ENCODE measurements at regions not wholly inside any gene's neighbourhood (a gene's known extent, or its start where the extent isn't known, plus 50 kb on each side); places are given as distances from the start of the nearest gene placed in this dataset.
A peak's percentile ranks its signal among the peaks of the same experiment; 100 is the strongest.

- intact Hi-C loops (cut with DNase I, micrococcal nuclease): loop anchor here (1.0 to 10.0 kb wide), 4 partner anchors 127 to 1679 kb away; no protein-coding TSS in a partner anchor
- Histone ChIP-seq H3K36me3 (ENCODE audit: insufficient read depth, low read length) (no peaks in the 10 kb centered on the region), H3K4me3 (ENCODE audit: low read length) (no peak overlapping the region), H3K27me3 (ENCODE audit: control insufficient read depth in 1 of 2, insufficient read depth in 2 of 2, low read length in 2 of 2) (no peaks in the 10 kb centered on the region), H3K9me3 (ENCODE audit: control insufficient read depth in 1 of 2, insufficient read depth in 1 of 2, low read length in 2 of 2) (no peaks in the 10 kb centered on the region), H3K4me1 (ENCODE audit: insufficient read depth, low read length) (no peaks in the 10 kb centered on the region), H3K27ac (ENCODE audit: low read depth in 1 of 2, low read length in 2 of 2) (no peak overlapping the region)
- no peak for TF ChIP-seq CTCF (IDR thresholded peaks at IDR 0.05)
- CTCF ChIA-PET: interaction anchor here (1.2 kb wide), 1 partner anchor 120 kb away, joined by 5 read pairs; no protein-coding TSS in a partner anchor
- Mint-ChIP-seq H3K36me3 (ENCODE audit: low read depth) (no peaks in the 10 kb centered on the region), H3K4me3 (no peak overlapping the region), H3K9me3 (no peaks in the 10 kb centered on the region), H3K4me1 (ENCODE audit: low read depth) (no peaks in the 10 kb centered on the region), H3K27ac (no peak overlapping the region), H3K27me3 (no peaks in the 10 kb centered on the region)
- DNase-seq (no peak), ATAC-seq (ENCODE audit: poor library complexity) (no peak)
- POLR2A ChIA-PET: no interaction called here
Measured at GRCh38 chr6:85355816-85356215, 94.1 kb upstream of the NT5E start.

DNA sequence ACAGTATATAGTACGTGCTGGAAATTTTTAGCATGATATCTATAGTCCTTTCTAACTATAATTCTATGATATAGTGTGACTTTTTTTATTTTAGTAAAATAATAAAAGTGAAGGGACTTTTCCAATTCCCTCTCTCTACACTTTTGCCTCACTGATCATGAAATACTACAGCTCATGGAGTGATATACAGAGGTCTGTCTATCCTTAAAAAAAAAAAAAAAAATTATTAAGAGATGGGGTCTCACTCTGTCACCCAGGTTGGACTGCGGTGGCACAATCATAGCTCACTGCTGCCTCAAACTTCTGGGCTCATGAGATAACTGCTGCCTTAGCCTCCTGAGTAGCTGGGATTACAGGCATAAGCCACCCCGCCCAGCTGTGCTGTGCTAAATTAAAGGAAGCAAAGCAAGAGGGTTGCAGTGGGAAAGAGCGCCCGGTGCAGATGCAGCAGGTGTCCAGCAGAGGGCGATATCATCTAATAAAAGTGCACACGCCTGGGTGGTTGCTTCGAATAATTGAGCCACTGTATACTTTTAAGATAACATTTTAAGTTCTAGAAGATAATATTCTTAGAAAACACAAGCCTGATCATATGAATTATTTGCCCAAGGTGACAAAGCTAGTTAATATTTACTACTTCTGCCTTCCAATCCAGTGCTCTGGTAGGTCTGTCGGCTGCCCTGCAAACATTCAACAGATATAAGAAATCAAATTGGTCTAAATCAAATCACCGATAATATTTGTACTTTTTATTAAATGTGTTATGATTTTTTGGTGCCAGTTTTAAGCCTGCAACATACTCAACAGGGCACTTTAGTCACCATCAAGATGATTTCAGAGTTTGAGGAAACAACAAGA, 94.9 kb upstream of the NT5E start:
- peak; percentile 96 for TF ChIP-seq CTCF (IDR thresholded peaks at IDR 0.05)
- no peaks in the 10 kb centered on the region for H3K36me3 Mint-ChIP-seq (ENCODE audit: low read depth)
- CTCF ChIA-PET: interaction anchor here (0.6 to 1.2 kb wide), 2 partner anchors 26 to 121 kb away, joined by 4 to 5 read pairs; no protein-coding TSS in a partner anchor

GRCh38 chr6:85353012-85353411, 96.9 kb upstream of the NT5E start:
- no peaks in the 10 kb centered on the region for H3K4me1 ChIP-seq (ENCODE audit: insufficient read depth, low read length)
- H3K4me1 Mint-ChIP-seq (ENCODE audit: low read depth): no peaks in the 10 kb centered on the region
- no peaks in the 10 kb centered on the region for H3K36me3 Mint-ChIP-seq (ENCODE audit: low read depth)
- no peak overlapping the region for H3K27ac ChIP-seq (ENCODE audit: low read depth in 1 of 2, low read length in 2 of 2)
- H3K36me3 ChIP-seq (ENCODE audit: insufficient read depth, low read length): no peaks in the 10 kb centered on the region
- H3K9me3 ChIP-seq (ENCODE audit: control insufficient read depth in 1 of 2, insufficient read depth in 1 of 2, low read length in 2 of 2): no peaks in the 10 kb centered on the region
- ATAC-seq (ENCODE audit: poor library complexity): no peak
- peaks cover 10% of the 10 kb centered on the region for H3K27me3 Mint-ChIP-seq
- intact Hi-C loops (cut with DNase I, micrococcal nuclease): loop anchor here (5.0 to 10.0 kb wide), 3 partner anchors 184 to 1682 kb away; no protein-coding TSS in a partner anchor
- no peak for DNase-seq
- H3K9me3 Mint-ChIP-seq: no peaks in the 10 kb centered on the region
- no peaks in the 10 kb centered on the region for H3K27me3 ChIP-seq (ENCODE audit: control insufficient read depth in 1 of 2, insufficient read depth in 2 of 2, low read length in 2 of 2)
- no peak for TF ChIP-seq CTCF (IDR thresholded peaks at IDR 0.05)
- H3K4me3 ChIP-seq (ENCODE audit: low read length): no peak overlapping the region
- H3K4me3 Mint-ChIP-seq: no peak overlapping the region
- POLR2A ChIA-PET: no interaction called here
- H3K27ac Mint-ChIP-seq: no peak overlapping the region
- CTCF ChIA-PET: interaction anchor here (1.1 kb wide), 2 partner anchors 8 to 130 kb away, joined by 4 to 5 read pairs; no protein-coding TSS in a partner anchor

More for the DNA sequence above, 94.9 kb upstream of the NT5E start:
- Mint-ChIP-seq H3K4me3 (no peak overlapping the region), H3K4me1 (ENCODE audit: low read depth) (no peaks in the 10 kb centered on the region), H3K27me3 (no peaks in the 10 kb centered on the region), H3K27ac (no peak overlapping the region), H3K9me3 (no peaks in the 10 kb centered on the region)
- peak; percentile 12 to 64 (median 35) for DNase-seq
- Histone ChIP-seq H3K4me3 (ENCODE audit: low read length) (no peak overlapping the region), H3K27me3 (ENCODE audit: control insufficient read depth in 1 of 2, insufficient read depth in 2 of 2, low read length in 2 of 2) (no peaks in the 10 kb centered on the region), H3K36me3 (ENCODE audit: insufficient read depth, low read length) (no peaks in the 10 kb centered on the region), H3K9me3 (ENCODE audit: control insufficient read depth in 1 of 2, insufficient read depth in 1 of 2, low read length in 2 of 2) (no peaks in the 10 kb centered on the region), H3K4me1 (ENCODE audit: insufficient read depth, low read length) (no peaks in the 10 kb centered on the region), H3K27ac (ENCODE audit: low read depth in 1 of 2, low read length in 2 of 2) (no peak overlapping the region)
- POLR2A ChIA-PET: no interaction called here
- intact Hi-C loops (cut with DNase I, micrococcal nuclease): loop anchor here (1.0 to 10.0 kb wide), 5 partner anchors 128 to 1680 kb away; no protein-coding TSS in a partner anchor
- peak; percentile 49 for ATAC-seq (ENCODE audit: poor library complexity)

All from CD4-positive, alpha-beta T cell (primary cell).